ENCODE measurements at regions not wholly inside any gene's neighbourhood (a gene's known extent, or its start where the extent isn't known, plus 50 kb on each side); places are given as distances from the start of the nearest gene placed in this dataset.

DNA sequence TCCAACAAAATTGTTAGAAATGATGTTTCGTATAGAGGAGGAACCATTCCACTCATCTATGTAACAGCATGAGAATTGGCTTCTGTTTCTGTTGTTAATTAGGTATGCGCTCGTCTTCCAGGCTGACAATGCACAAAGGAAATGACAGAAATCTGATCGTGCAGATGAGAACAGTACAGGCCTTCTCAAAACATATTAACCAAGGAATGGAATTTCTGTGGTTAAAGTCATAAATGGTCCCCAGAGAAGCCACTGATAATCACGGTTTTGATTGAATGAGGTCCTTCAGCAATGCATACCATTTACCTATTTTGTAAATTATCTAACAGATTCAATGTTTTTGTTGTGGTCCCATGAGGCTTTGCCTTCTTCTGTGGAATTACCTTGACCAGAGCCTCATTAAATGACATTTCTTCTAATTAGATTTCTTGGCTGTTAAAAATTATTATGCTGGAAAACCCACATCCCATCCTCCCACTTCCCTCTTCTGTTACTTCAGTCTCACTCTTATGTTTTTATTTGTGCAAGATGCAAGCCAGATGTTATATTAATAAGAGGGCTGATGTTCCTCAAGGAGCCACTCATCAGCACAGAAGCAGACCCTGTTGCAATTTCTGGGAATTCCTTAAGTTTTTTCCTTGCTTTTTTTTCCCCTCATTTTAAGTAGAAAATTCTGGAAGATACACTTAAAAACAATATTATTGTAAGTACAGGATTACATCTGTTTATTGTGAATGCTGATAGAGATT, 395.8 kb downstream of the PID1 start:
- TF ChIP-seq, protein P1, sequence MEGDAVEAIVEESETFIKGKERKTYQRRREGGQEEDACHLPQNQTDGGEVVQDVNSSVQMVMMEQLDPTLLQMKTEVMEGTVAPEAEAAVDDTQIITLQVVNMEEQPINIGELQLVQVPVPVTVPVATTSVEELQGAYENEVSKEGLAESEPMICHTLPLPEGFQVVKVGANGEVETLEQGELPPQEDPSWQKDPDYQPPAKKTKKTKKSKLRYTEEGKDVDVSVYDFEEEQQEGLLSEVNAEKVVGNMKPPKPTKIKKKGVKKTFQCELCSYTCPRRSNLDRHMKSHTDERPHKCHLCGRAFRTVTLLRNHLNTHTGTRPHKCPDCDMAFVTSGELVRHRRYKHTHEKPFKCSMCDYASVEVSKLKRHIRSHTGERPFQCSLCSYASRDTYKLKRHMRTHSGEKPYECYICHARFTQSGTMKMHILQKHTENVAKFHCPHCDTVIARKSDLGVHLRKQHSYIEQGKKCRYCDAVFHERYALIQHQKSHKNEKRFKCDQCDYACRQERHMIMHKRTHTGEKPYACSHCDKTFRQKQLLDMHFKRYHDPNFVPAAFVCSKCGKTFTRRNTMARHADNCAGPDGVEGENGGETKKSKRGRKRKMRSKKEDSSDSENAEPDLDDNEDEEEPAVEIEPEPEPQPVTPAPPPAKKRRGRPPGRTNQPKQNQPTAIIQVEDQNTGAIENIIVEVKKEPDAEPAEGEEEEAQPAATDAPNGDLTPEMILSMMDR (conservative IDR thresholded peaks at IDR 0.05; ENCODE audit: low read depth, low read length), result no peak
- TF ChIP-seq EZH2 (IDR thresholded peaks at IDR 0.05; ENCODE audit: low read length, unreplicated experiment) (no peak), EZH2phosphoT487 (IDR thresholded peaks at IDR 0.05; ENCODE audit: borderline replicate concordance, low read length) (no peak)
